A673 (cell line): ENCODE measurements at regions not wholly inside any gene's neighbourhood (a gene's known extent, or its start where the extent isn't known, plus 50 kb on each side); places are given as distances from the start of the nearest gene placed in this dataset.

Source experiments
- BruUV-seq: library from RNA; stranded (reverse); fragments of 400-500 nt; replicated peaks from 2 replicates; lab custom pipeline; 2021; lab: Mats Ljungman, UMichigan
- CTCF ChIA-PET: fragments of 300-600 bp; sonication (Branson Sonifier 250); formaldehyde crosslinking; loops from one replicate; lab custom pipeline; 2022; ENCODE audit warnings: antibody characterized with exemption; lab: Charles Lee
- POLR2A ChIA-PET: fragments of 300-600 bp; sonication (Branson Sonifier 250); formaldehyde crosslinking; loops from one replicate; lab custom pipeline; 2022; ENCODE audit warnings: antibody characterized with exemption; ENCODE audit not compliant: low non-redundant PET; lab: Charles Lee
- DNase-seq: peaks from one replicate; pipeline ENCODE4 v3.0.0-alpha.2; 2015; ENCODE audit warnings: low spot score
- H3K27ac ChIP-seq: fragments of 200-600 bp; sonication (generic); 2 replicates; pipeline ENCODE4 v1.5.1; 2016; ENCODE audit warnings: mixed run types, low read depth, mild to moderate bottlenecking, mixed read lengths, antibody characterized with exemption, low read length; ENCODE audit not compliant: poor library complexity, severe bottlenecking
- H3K27me3 ChIP-seq: fragments of 200-600 bp; sonication (generic); replicated peaks from 2 replicates; pipeline ENCODE4 v1.6.1; 2017; ENCODE audit warnings: mixed run types, low read depth, mild to moderate bottlenecking, mixed read lengths, antibody characterized with exemption, low read length; ENCODE audit not compliant: insufficient read depth, poor library complexity
- H3K36me3 ChIP-seq: fragments of 200-600 bp; sonication (generic); 2 replicates; pipeline ENCODE4 v1.6.1; 2016; ENCODE audit warnings: mixed run types, mild to moderate bottlenecking, mixed read lengths, antibody characterized with exemption, low read length; ENCODE audit not compliant: insufficient read depth, poor library complexity, severe bottlenecking
- H3K4me1 ChIP-seq: fragments of 200-600 bp; sonication (generic); 2 replicates; pipeline ENCODE4 v1.6.1; 2017; ENCODE audit warnings: mixed run types, mild to moderate bottlenecking, mixed read lengths, antibody characterized with exemption, low read length; ENCODE audit not compliant: insufficient read depth, poor library complexity, severe bottlenecking
- H3K4me3 ChIP-seq: fragments of 200-600 bp; sonication (generic); 2 replicates; pipeline ENCODE4 v1.5.1; 2016; ENCODE audit warnings: low read depth, mixed run types, mild to moderate bottlenecking, mixed read lengths, low read length; ENCODE audit not compliant: poor library complexity, severe bottlenecking
- H3K9me3 ChIP-seq: fragments of 200-600 bp; sonication (generic); 2 replicates; pipeline ENCODE4 v1.6.1; 2016; ENCODE audit warnings: mixed run types, low read depth, mild to moderate bottlenecking, mixed read lengths, antibody characterized with exemption, low read length; ENCODE audit not compliant: poor library complexity, severe bottlenecking
- EZH2 ChIP-seq: fragments of 200-600 bp; sonication (generic); IDR thresholded peaks from 2 replicates; pipeline ENCODE4 v1.6.1; 2017; ENCODE audit warnings: borderline replicate concordance, low read depth, mild to moderate bottlenecking, mixed read lengths, antibody characterized with exemption, low read length; ENCODE audit not compliant: poor library complexity, severe bottlenecking
- intact Hi-C: fragments of 100-400 bp; cut with micrococcal nuclease; formaldehyde crosslinking; loops from one replicate; pipeline ENCODE4 v1.10.0; 2022; ENCODE audit not compliant: unreplicated experiment
- TF ChIP-seq, protein P1 (sequence below): fragments of 300-800, 200-600 bp; sonication (generic); conservative IDR thresholded peaks from 2 replicates; pipeline ENCODE4 v1.5.1; 2017; ENCODE audit warnings: low read depth, mild to moderate bottlenecking, antibody characterized with exemption, low read length, moderate library complexity, mixed read lengths

DNA sequence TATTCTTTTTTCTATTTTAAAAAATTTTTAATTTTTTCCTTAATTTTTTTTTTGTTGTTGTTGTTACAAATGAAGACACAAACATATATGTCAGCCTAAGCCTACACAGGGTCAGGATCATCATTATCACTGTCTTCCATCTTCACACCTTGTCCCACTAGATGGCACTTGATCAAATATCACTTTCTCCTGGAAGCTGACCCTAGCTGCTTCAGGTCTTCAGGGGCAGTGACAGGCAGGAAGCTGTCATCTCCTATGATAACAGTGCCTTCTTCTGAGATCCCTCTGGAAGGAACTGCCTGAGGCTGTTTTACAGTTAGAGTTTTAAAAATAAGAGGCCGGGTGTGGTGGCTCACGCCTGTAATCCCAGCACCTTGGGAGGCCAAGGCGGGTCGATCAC is 70.2 kb upstream of the EEF1E1 start:
- no peaks in the 10 kb centered on the region for H3K4me1 ChIP-seq
- BruUV-seq = no TSS peak
- ChIA-PET CTCF (no interaction called here), POLR2A (no interaction called here)
- H3K9me3 ChIP-seq = no peaks in the 10 kb centered on the region
- DNase-seq = no peak
- no peak overlapping the region for H3K4me3 ChIP-seq
- no peak for TF ChIP-seq EZH2
- TF ChIP-seq, protein P1, sequence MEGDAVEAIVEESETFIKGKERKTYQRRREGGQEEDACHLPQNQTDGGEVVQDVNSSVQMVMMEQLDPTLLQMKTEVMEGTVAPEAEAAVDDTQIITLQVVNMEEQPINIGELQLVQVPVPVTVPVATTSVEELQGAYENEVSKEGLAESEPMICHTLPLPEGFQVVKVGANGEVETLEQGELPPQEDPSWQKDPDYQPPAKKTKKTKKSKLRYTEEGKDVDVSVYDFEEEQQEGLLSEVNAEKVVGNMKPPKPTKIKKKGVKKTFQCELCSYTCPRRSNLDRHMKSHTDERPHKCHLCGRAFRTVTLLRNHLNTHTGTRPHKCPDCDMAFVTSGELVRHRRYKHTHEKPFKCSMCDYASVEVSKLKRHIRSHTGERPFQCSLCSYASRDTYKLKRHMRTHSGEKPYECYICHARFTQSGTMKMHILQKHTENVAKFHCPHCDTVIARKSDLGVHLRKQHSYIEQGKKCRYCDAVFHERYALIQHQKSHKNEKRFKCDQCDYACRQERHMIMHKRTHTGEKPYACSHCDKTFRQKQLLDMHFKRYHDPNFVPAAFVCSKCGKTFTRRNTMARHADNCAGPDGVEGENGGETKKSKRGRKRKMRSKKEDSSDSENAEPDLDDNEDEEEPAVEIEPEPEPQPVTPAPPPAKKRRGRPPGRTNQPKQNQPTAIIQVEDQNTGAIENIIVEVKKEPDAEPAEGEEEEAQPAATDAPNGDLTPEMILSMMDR = no peak
- no peaks in the 10 kb centered on the region for H3K27me3 ChIP-seq
- no peaks in the 10 kb centered on the region for H3K36me3 ChIP-seq
- no peak overlapping the region for H3K27ac ChIP-seq
- intact Hi-C loops = no loop called here

DNA sequence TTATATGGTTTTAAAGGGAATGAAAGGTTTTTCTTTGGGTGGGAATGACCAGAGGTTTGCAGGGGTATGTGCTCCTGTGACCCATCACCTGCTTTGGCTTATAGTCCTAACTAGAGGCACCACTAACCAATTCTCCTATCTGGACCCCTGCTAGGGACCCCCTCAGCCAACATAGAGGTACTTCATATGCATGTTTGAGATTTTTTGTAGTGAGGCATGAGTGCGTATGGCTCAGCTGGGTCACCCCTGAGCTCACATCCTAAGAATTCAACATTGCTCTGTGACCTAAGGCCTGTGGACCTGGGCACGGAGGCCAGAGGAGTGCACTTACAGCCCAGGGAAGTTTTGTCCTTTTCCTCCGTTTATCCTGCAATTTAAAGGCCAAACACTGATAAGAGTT is 68.4 kb upstream of the EEF1E1 start:
- TF ChIP-seq, protein P1 = no peak
- TF ChIP-seq EZH2 = no peak
- Histone ChIP-seq H3K27ac (no peak overlapping the region), H3K9me3 (no peaks in the 10 kb centered on the region), H3K4me1 (no peaks in the 10 kb centered on the region), H3K4me3 (no peak overlapping the region), H3K27me3 (no peaks in the 10 kb centered on the region), H3K36me3 (no peaks in the 10 kb centered on the region)
- CTCF ChIA-PET = no interaction called here
- intact Hi-C loops = no loop called here
- BruUV-seq = no TSS peak
- POLR2A ChIA-PET = no interaction called here
- DNase-seq = no peak

DNA sequence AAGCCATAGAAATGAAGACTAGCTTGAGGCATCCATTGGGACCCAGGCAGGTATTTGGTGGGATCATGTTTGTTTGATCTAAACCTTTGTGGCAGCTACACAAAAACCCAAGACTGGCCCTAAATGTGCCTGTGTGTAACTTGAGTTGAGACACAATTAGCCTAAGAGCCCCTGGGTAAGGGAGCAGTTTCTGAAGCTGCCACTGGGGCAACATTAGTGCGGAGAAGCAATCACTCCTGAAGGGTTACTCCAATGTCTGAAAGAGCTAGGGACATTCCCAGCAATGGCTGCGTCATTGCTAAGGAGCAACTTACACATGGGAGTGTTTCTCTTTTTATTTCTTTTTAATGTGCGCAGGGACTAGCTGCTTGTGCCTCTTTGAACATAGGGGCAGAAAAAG is 67.9 kb upstream of the EEF1E1 start:
- Histone ChIP-seq H3K4me1 (no peaks in the 10 kb centered on the region), H3K27ac (no peak overlapping the region), H3K27me3 (no peaks in the 10 kb centered on the region), H3K9me3 (no peaks in the 10 kb centered on the region), H3K4me3 (no peak overlapping the region), H3K36me3 (no peaks in the 10 kb centered on the region)
- no TSS peak for BruUV-seq
- peak; percentile 12 for DNase-seq
- ChIA-PET CTCF (no interaction called here), POLR2A (no interaction called here)
- TF ChIP-seq EZH2 = no peak
- TF ChIP-seq, protein P1 = no peak
- intact Hi-C loops = no loop called here
